ENCODE measurements at regions not wholly inside any gene's neighbourhood (a gene's known extent, or its start where the extent isn't known, plus 50 kb on each side); places are given as distances from the start of the nearest gene placed in this dataset.

DNA sequence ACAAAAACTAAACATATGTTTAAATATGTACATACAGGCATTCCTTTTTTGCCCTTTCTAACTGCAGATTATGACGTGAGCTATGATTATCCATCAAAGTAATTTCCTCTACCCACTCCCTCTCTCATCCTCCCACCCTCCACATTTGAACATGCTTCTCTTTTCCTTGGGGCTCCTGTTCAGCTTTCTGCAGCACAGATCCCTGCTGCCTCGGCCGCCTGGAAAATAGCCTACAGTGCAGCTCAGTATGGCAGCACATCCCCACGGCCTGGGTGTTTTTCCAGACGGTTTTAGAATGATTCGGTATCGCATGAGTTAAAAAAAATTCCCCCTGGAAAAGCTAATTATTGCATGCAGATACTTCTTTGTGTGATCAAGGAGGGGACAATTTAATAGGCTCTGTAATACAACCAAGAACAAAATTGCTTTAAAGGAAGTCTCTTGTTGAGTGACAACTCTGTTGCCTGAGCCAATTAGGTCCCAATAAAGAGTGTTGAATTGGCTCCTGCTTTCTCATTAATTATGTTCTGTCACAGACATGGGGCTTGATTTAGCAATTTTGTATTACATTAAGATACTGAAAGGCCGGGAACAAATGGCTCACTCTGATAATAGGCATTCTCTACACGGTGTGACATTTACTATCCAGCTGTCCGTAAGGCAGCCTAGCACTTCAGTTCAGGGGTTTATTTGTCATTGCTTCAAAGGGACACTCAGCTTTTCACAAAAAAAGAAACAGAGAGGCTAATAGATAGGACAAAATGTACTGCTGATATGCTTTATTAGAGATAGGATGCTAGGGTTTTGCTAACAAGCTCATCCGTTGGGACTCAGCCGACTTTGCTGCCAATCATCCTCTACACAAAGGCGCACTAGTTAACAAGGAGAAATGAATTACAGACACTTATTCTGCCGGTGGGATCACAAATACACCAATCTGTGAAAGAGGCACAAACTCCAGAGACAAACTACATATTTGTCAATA lies 285.8 kb upstream of the G2E3 start:
- TF ChIP-seq, protein P1, sequence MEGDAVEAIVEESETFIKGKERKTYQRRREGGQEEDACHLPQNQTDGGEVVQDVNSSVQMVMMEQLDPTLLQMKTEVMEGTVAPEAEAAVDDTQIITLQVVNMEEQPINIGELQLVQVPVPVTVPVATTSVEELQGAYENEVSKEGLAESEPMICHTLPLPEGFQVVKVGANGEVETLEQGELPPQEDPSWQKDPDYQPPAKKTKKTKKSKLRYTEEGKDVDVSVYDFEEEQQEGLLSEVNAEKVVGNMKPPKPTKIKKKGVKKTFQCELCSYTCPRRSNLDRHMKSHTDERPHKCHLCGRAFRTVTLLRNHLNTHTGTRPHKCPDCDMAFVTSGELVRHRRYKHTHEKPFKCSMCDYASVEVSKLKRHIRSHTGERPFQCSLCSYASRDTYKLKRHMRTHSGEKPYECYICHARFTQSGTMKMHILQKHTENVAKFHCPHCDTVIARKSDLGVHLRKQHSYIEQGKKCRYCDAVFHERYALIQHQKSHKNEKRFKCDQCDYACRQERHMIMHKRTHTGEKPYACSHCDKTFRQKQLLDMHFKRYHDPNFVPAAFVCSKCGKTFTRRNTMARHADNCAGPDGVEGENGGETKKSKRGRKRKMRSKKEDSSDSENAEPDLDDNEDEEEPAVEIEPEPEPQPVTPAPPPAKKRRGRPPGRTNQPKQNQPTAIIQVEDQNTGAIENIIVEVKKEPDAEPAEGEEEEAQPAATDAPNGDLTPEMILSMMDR (IDR thresholded peaks at IDR 0.05; ENCODE audit: low read length): no peak
- TF ChIP-seq EZH2 (optimal IDR thresholded peaks at IDR 0.05; ENCODE audit: low read depth, low read length) (no peak), EZH2phosphoT487 (IDR thresholded peaks at IDR 0.05; ENCODE audit: low read length) (no peak)
